Pons (tissue), 1 donor: ENCODE measurements at regions not wholly inside any gene's neighbourhood (a gene's known extent, or its start where the extent isn't known, plus 50 kb on each side); places are given as distances from the start of the nearest gene placed in this dataset.

Experiments
- DNase-seq: peaks from one replicate; pipeline ENCODE4 v3.0.0-alpha.2; 2016; ENCODE audit warnings: low spot score

DNA sequence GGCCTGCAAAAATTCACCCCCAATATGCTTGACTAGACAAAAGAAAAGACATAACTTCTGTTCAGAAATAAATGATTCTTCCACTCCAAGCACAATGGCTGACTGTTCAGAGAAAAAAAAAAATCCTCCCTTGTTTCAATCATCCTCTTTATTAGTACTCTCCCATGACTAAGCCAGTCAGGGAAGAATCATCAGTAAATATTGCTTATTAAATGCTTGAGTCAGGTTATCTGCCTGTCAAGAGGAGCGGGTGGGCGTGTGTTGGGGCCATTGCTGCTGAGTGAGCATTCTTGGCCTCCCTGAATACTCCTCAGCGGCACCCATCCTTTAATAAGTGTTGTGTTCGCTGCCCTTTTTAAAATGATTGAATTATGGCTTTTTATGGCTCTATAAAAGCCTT lies 1334.8 kb upstream of the CELF4 start:
- DNase-seq, result no peak

- DNase-seq, result no peak
These were observed 1334.4 kb upstream of the CELF4 start for GRCh38 chr18:38900031-38900430.

DNA sequence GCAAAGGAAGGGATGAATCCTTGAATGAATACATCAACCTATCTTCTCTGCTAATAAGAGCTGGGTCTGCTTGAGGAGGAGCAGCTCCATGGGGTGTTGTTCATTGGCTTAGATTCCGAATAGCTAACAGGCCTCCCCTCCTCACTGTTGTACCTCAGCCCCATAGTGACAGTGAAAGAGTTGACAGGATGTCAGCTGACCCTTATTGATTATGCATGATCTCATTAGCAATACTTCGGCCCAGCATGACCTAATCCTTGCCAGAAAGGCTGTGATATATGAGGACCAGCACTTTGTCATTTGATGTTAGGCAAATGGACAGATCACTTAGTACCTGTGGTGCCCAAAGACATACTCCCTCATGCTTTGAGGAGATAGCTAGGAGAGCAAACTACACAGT lies 1333.7 kb upstream of the CELF4 start:
- no peak for DNase-seq

- DNase-seq, result no peak
These were observed 1332.6 kb upstream of the CELF4 start for GRCh38 chr18:38898167-38898566.

DNA sequence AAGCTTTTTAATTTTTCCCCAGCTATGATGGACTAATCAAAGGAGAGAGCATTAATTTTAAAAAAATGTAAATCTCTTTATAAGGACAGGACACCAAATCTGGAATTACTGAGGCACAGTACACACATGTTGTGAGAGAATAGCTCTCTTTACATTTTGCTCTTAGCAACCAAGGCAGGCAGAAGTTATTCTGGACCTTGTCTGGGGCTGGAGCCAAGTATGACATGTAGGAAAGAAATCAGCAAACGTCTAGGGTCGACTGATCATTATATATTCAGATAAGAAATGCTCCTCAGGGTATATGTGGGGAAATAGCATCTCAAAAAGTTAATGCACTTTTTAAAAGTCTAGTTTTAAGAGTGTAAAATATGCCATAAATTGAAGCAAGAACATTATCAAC lies 1330.0 kb upstream of the CELF4 start:
- no peak for DNase-seq

GRCh38 chr18:38887671-38888020 lies 1322.0 kb upstream of the CELF4 start:
- no peak for DNase-seq

GRCh38 chr18:38886861-38887670 lies 1321.5 kb upstream of the CELF4 start:
- no peak for DNase-seq

- no peak for DNase-seq
These were observed 1320.6 kb upstream of the CELF4 start for GRCh38 chr18:38886235-38886634.

- no peak for DNase-seq
These were observed 1318.5 kb upstream of the CELF4 start for GRCh38 chr18:38884050-38884449.

- no peak for DNase-seq
These were observed 1317.5 kb upstream of the CELF4 start for GRCh38 chr18:38883111-38883510.

- DNase-seq, result no peak
These were observed 1314.3 kb upstream of the CELF4 start for GRCh38 chr18:38879871-38880270.

DNA sequence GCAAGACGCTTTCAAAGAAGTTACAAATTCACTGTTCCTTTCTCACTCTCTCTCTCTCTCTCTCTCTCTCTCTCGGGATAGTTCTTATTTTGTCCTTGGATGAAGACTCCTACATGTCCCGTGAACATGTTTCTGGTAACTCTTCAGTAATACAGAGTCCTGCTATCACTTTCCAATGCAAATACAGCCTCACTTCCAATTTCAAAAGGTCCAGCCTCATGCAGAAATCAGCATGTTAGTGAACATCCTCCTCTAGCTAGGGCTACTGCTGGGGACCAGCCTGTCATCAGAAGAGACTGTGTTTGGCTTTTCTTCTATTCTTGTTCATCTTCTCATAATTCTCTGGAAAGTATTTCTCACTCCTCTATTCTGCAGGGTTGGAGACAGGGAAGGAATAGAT lies 1306.7 kb upstream of the CELF4 start:
- no peak for DNase-seq

DNA sequence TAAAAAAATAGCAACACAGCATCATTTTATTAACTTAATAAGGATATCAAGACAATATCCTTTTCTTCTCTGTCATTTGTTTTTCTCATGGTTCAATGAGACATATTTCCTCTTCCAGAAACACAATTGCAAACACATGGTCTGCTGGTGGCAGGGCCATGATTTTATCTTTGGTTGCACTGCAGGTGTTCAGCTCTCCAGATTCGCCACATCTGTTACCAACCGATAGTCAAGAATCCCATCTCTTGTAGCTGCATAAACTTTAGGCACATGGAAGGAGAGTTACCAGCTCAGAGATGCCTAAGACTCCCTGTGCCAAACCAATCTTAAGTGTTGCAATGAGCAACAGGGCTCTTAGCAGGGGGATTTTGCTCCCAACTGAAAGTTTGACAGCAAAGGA lies 1303.2 kb upstream of the CELF4 start:
- no peak for DNase-seq

DNA sequence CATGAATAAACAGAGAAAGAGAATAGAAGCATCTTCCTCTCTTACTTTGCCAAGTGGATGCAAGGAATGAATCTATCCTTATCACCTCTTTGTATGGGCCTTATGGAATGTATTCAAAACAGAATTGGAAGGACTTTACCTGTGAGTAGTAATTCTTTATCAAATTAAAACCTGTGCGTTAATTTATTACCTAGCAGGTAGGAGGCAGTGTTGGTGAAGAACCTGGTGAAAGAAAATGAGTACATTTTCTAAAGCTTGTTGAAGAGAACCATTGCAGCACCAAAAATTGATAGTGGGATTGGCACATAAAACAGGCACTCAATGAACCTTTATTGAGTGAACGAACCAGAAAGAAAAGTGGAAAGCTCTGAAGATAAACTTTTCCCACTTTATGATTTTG lies 1302.1 kb upstream of the CELF4 start:
- no peak for DNase-seq

DNA sequence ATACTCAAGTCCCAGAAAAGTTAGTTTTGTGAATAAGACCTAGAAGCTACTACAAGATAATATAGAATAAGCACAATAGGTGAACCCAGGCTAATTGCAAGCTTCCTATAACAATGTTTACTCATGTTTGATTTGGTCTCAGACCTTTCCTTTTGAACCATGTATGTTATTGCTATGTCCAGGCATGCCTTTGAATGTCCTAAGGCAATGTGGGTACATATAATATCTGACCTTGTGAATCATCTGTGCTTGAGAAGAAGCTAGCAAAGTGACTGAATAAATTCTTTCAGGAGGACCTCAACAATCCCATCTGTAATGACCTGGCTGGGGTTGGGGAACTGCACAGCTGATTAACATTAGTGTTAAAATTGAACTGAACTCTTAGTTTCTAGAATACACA lies 1285.9 kb upstream of the CELF4 start:
- DNase-seq, result no peak

GRCh38 chr18:38847326-38847725 lies 1281.7 kb upstream of the CELF4 start:
- no peak for DNase-seq

DNA sequence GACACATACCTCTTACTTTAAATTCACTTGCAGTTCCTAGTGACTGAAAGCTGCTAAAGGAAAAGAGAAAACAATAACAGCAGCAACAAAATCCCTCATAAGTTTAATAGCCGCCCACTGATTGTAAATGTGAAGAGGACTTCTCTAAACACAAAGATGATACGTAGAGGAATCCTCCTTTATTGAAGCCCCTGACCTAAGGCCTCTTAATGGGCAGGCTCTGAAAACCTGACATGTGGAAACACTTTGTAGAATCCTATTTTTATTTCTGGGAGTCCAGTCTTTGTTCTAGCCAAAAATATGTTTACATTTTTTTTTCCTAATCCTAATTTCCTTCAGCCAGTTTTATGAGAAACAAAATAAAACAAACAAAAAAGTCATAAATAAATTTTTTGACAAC lies 1277.7 kb upstream of the CELF4 start:
- no peak for DNase-seq

DNA sequence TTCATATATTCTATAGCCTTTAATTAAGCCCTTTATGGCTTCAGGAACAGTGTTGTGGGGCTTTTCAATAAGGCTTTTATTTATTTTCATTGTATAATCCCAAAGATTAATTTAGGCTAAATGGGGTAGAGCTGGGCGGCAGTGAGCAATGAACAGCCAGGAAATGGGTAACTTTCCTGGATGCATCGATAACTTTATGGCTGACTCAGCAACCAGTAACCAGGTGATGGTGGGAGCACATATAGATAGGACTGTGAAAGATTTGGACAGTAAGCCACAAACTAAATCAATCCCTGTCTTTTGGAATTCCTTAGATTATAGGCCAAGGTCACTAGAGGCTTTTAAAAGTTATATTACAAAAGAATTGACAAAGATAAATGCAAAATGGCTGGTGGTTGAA lies 1260.6 kb upstream of the CELF4 start:
- DNase-seq, result no peak

DNA sequence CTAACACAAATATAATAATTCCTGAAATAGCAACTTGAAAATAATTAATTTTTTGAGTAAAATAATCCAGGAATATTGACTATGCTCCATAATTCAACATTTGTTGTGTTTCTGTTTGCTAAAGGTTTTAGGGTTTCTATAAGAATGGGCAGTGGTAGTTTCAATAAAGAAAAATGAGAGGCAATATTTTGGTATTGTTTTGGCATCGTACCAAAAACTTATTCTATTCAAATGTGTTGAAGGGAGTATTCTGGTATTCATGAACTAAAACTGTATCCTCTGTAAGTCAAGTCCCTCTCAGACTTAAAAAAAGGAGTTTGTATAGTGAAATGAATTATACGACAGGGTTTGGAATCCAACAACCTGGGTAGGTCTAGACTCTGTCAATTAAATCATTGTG lies 1245.6 kb upstream of the CELF4 start:
- no peak for DNase-seq

DNA sequence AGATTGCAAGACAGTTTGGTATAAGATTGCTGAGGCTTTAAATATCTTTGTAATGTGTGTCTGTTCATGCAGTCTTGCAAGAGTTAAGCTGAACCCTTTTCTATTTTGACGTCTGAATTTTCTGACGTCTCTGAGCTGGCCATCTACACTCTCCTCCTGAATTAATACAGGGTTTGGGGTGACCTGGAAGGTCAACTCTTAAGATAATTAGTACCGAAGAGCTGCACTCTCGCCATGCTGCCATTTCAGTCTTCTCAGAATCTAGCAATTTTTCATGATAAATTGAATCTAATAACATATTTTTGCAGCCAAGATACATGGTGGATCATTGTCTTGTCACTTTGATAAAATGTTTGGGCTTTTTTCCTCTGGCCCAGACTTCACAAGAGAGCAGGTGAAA lies 1245.2 kb upstream of the CELF4 start:
- no peak for DNase-seq

GRCh38 chr18:38807915-38808314 lies 1242.3 kb upstream of the CELF4 start:
- DNase-seq, result no peak

DNA sequence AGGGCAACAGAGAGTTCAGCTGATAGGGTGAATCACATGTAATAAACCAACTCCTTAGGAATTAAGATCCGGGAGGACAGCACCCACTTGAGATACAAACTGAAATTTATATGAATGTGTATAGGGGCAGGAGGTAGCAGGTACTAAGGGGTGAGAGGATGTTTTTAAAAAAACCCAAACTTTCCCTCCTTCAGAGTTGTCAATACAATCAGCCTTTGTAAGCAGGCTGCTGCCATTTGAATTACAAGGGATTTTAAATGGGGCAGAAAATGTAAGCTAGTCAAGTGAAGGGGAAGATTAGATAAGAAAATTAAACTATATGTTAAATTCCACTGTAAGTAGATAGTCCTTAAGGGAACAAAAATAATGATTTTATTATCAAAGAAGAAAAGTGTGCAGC lies 1239.7 kb upstream of the CELF4 start:
- no peak for DNase-seq

- no peak for DNase-seq
These were observed 1236.0 kb upstream of the CELF4 start for GRCh38 chr18:38801640-38802039.

DNA sequence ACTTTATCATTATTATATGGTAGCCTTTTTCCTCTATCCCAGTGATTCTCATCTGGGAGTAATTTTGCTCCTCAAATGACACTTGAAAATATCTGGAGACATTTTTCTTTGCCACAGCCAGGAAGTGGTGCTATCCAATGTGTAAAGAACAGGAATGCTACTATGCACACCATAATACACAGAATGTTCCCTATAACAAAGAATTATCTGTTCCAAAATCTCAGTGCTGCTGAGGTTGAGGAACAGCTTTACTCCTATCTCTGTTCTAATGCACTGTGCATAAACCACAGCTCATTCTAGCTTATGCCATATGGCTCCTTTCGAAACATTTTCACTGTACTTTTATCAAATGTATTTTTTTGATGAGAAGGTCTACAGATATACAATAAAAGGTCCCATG lies 1231.2 kb upstream of the CELF4 start:
- DNase-seq, result peak; percentile 2

DNA sequence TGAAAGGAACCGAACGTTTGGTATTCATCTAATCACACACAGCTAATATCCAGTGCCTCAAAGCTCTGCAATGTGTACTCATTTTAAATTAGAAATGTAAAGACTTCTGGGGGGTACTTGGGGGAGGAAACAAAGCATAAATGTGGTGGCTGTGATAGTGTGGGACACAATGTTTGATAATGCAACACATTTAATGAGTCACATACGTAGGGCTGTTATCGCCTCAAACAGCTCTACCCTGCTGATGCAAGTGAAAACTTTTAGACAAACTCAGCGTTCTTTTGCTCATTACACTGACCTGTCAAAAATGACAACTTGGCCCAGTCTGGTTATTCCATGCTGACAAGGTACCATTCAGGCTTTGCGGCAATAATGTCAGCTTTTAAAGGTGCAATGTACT lies 1227.1 kb upstream of the CELF4 start:
- DNase-seq, result no peak
